GM13977 (cell line): ENCODE measurements at regions not wholly inside any gene's neighbourhood (a gene's known extent, or its start where the extent isn't known, plus 50 kb on each side); places are given as distances from the start of the nearest gene placed in this dataset.

Source experiments
- DNase-seq: peaks from one replicate; pipeline ENCODE4 v3.0.0; 2012; ENCODE audit warnings: low spot score
- CTCF ChIP-seq: IDR thresholded peaks from 2 replicates; pipeline ENCODE4 v1.5.1; 2012; ENCODE audit warnings: mild to moderate bottlenecking, control low read depth; ENCODE audit not compliant: insufficient read depth; ENCODE audit errors: extremely low read depth, missing control alignments
- in situ Hi-C: fragments of 300-500 bp; cut with MboI; formaldehyde crosslinking; loops from one replicate; pipeline ENCODE4 v1.12.0; 2022; ENCODE audit warnings: low sequenced_read_pairs, low pct_unique_long_range_greater_than_20kb, mixed read lengths, inconsistent platforms; ENCODE audit not compliant: unreplicated experiment

- DNase-seq = no peak
- in situ Hi-C loops = no loop called here
Measured at GRCh38 chr20:20897145-20897544, 184.7 kb upstream of the RALGAPA2 start.

GRCh38 chr20:20896606-20897005, 184.2 kb upstream of the RALGAPA2 start:
- in situ Hi-C loops = no loop called here
- no peak for DNase-seq
- TF ChIP-seq CTCF = no peak

More at GRCh38 chr20:20897145-20897544, 184.7 kb upstream of the RALGAPA2 start:
- no peak for TF ChIP-seq CTCF

- DNase-seq = no peak
- no peak for TF ChIP-seq CTCF
- in situ Hi-C loops = no loop called here
Measured at GRCh38 chr20:20895537-20895936, 183.1 kb upstream of the RALGAPA2 start.

GRCh38 chr20:20894753-20895152, 182.3 kb upstream of the RALGAPA2 start:
- DNase-seq = no peak
- no peak for TF ChIP-seq CTCF
- in situ Hi-C loops = no loop called here

GRCh38 chr20:20894280-20894679, 181.8 kb upstream of the RALGAPA2 start:
- no peak for TF ChIP-seq CTCF
- in situ Hi-C loops = no loop called here
- DNase-seq = no peak

GRCh38 chr20:20892328-20892727, 179.9 kb upstream of the RALGAPA2 start:
- TF ChIP-seq CTCF = no peak
- in situ Hi-C loops = no loop called here
- DNase-seq = no peak

GRCh38 chr20:20890751-20891150, 178.3 kb upstream of the RALGAPA2 start:
- no peak for TF ChIP-seq CTCF
- in situ Hi-C loops = no loop called here

More at GRCh38 chr20:20890751-20891150, 178.3 kb upstream of the RALGAPA2 start:
- no peak for DNase-seq
